ENCODE measurements at regions not wholly inside any gene's neighbourhood (a gene's known extent, or its start where the extent isn't known, plus 50 kb on each side); places are given as distances from the start of the nearest gene placed in this dataset.
"Not testable (repeated sequence)": the region's sequence is repeated elsewhere in the genome, so short reads cannot be mapped to it uniquely, and the experiment has no call there.

- Histone ChIP-seq H3K36me3 (ENCODE audit: control insufficient read depth in 2 of 2, insufficient read depth in 2 of 2, low read length in 1 of 2) (no peaks in the 10 kb centered on the region), H3K9me3 (ENCODE audit: control insufficient read depth in 2 of 2, insufficient read depth in 1 of 2, low read length in 1 of 2) (peaks cover 0 to 3% of the 10 kb centered on the region in 2 donors), H3K4me3 (ENCODE audit: low read length in 2 of 2) (no peak overlapping the region), H3K27ac (ENCODE audit: low read depth in 1 of 2, low read length in 1 of 2) (peak overlapping the region; percentile 4 to 65), H3K4me1 (ENCODE audit: control insufficient read depth in 2 of 2, insufficient read depth in 2 of 2, low read length in 2 of 2) (peaks cover 14 to 31% of the 10 kb centered on the region in 2 donors), H3K27me3 (ENCODE audit: control insufficient read depth in 2 of 2, insufficient read depth in 1 of 2, low read length in 1 of 2) (no peaks in the 10 kb centered on the region)
- peak in 1 of 9 donors; percentile 51 for DNase-seq (ENCODE audit: low read depth in 6 of 9, low spot score in 9 of 9)
Measured at GRCh38 chr3:34157491-34157890, 359.1 kb downstream of the PDCD6IP start.

GRCh38 chr3:34159613-34160420, 361.4 kb downstream of the PDCD6IP start:
- Histone ChIP-seq H3K27ac (ENCODE audit: low read depth in 1 of 2, low read length in 1 of 2) (peak overlapping the region in 1 of 2 donors; percentile 87), H3K27me3 (ENCODE audit: control insufficient read depth in 2 of 2, insufficient read depth in 1 of 2, low read length in 1 of 2) (no peaks in the 10 kb centered on the region), H3K4me1 (ENCODE audit: control insufficient read depth in 2 of 2, insufficient read depth in 2 of 2, low read length in 2 of 2) (peaks cover 14 to 31% of the 10 kb centered on the region in 2 donors), H3K4me3 (ENCODE audit: low read length in 2 of 2) (no peak overlapping the region), H3K9me3 (ENCODE audit: control insufficient read depth in 2 of 2, insufficient read depth in 1 of 2, low read length in 1 of 2) (peaks cover 0 to 3% of the 10 kb centered on the region in 2 donors), H3K36me3 (ENCODE audit: control insufficient read depth in 2 of 2, insufficient read depth in 2 of 2, low read length in 1 of 2) (no peaks in the 10 kb centered on the region)
- DNase-seq (ENCODE audit: low read depth in 6 of 9, low spot score in 9 of 9) = peak in 1 of 9 donors; percentile 49
- 51% methylated on average over 4 of the region's 4 CpGs for WGBS

DNA sequence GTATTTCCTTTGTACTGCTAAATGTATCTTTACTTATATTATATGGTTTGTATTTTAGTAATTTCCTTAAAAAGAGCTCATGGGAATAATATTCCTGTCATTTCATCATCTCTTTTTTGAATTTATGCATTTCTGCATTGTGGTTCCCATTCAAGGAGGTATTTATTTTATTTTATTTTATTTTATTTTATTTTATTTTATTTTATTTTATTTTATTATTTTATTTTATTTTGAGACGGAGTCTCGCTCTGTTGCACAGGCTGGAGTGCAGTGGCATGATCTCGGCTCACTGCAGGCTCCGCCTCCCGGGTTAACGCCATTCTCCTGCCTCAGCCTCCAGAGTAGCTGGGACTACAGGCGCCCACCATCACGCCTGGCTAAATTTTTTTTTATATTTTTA, 371.2 kb downstream of the PDCD6IP start:
- H3K36me3 ChIP-seq (ENCODE audit: control insufficient read depth in 2 of 2, insufficient read depth in 2 of 2, low read length in 1 of 2); H3K4me3 ChIP-seq (ENCODE audit: low read length in 2 of 2); H3K27ac ChIP-seq (ENCODE audit: low read depth in 1 of 2, low read length in 1 of 2); H3K9me3 ChIP-seq (ENCODE audit: control insufficient read depth in 2 of 2, insufficient read depth in 1 of 2, low read length in 1 of 2); H3K27me3 ChIP-seq (ENCODE audit: control insufficient read depth in 2 of 2, insufficient read depth in 1 of 2, low read length in 1 of 2); DNase-seq (ENCODE audit: low read depth in 6 of 9, low spot score in 9 of 9); H3K4me1 ChIP-seq (ENCODE audit: control insufficient read depth in 2 of 2, insufficient read depth in 2 of 2, low read length in 2 of 2): not testable (repeated sequence)
- WGBS = 98% methylated on average over 8 of the region's 8 CpGs

DNA sequence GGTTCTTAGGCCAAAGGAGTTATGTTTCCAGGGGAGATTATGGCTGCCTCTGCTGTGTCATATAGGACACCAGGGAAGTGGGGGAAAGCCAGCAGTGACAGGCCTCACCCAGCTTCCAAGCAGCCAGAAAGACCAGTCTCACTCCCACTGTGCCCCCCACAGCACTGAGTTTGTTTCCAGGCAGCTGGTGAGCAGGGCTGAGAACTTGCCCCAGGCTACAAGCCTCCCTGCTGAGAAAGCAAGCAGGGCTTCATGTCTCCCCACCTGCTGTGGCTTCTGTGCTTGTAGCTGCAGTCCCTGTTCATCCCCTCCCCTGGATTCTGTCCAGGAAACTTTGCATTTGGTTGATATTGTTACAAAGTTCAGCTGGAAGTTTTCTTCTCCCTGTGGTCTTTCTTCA, 376.3 kb downstream of the PDCD6IP start:
- no peaks in the 10 kb centered on the region for H3K27me3 ChIP-seq (ENCODE audit: control insufficient read depth in 2 of 2, insufficient read depth in 1 of 2, low read length in 1 of 2)
- no peaks in the 10 kb centered on the region for H3K36me3 ChIP-seq (ENCODE audit: control insufficient read depth in 2 of 2, insufficient read depth in 2 of 2, low read length in 1 of 2)
- no peak overlapping the region for H3K4me3 ChIP-seq (ENCODE audit: low read length in 2 of 2)
- H3K9me3 ChIP-seq (ENCODE audit: control insufficient read depth in 2 of 2, insufficient read depth in 1 of 2, low read length in 1 of 2) = peaks cover 0 to 2% of the 10 kb centered on the region in 2 donors
- no peak for DNase-seq (ENCODE audit: low read depth in 6 of 9, low spot score in 9 of 9)
- peaks cover 7 to 8% of the 10 kb centered on the region in 2 donors for H3K4me1 ChIP-seq (ENCODE audit: control insufficient read depth in 2 of 2, insufficient read depth in 2 of 2, low read length in 2 of 2)
- no peak overlapping the region for H3K27ac ChIP-seq (ENCODE audit: low read depth in 1 of 2, low read length in 1 of 2)

- Histone ChIP-seq H3K27me3 (ENCODE audit: control insufficient read depth in 2 of 2, insufficient read depth in 1 of 2, low read length in 1 of 2) (no peaks in the 10 kb centered on the region), H3K36me3 (ENCODE audit: control insufficient read depth in 2 of 2, insufficient read depth in 2 of 2, low read length in 1 of 2) (no peaks in the 10 kb centered on the region), H3K4me3 (ENCODE audit: low read length in 2 of 2) (no peak overlapping the region), H3K9me3 (ENCODE audit: control insufficient read depth in 2 of 2, insufficient read depth in 1 of 2, low read length in 1 of 2) (peaks cover 0 to 2% of the 10 kb centered on the region in 2 donors), H3K4me1 (ENCODE audit: control insufficient read depth in 2 of 2, insufficient read depth in 2 of 2, low read length in 2 of 2) (peaks cover 7 to 8% of the 10 kb centered on the region in 2 donors), H3K27ac (ENCODE audit: low read depth in 1 of 2, low read length in 1 of 2) (no peak overlapping the region)
- DNase-seq (ENCODE audit: low read depth in 6 of 9, low spot score in 9 of 9) = peak in 1 of 9 donors; percentile 47
- WGBS = 91% methylated on average over 2 of the region's 2 CpGs
Measured at GRCh38 chr3:34175636-34176176, 377.3 kb downstream of the PDCD6IP start.

DNA sequence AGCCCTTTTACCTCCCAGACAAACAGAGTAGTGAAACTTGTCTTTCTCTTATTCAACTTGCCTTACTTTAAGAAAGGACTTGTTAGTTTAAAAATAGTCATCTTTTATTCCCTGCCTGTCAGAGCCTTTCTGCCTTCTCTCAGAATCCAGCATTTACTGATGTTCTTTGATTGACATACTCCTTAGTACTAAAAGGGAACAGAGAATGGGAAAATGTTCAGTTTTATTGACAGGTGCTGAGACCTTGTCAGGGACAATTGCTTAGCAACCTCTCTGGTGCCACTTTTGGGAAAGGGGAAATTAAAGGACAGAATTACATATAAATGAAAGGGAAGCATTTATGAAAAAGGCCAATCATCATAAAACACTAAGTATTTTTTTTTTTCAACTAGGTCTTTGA, 378.3 kb downstream of the PDCD6IP start:
- H3K4me1 ChIP-seq (ENCODE audit: control insufficient read depth in 2 of 2, insufficient read depth in 2 of 2, low read length in 2 of 2) = peaks cover 7 to 8% of the 10 kb centered on the region in 2 donors
- peaks cover 0 to 2% of the 10 kb centered on the region in 2 donors for H3K9me3 ChIP-seq (ENCODE audit: control insufficient read depth in 2 of 2, insufficient read depth in 1 of 2, low read length in 1 of 2)
- H3K4me3 ChIP-seq (ENCODE audit: low read length in 2 of 2) = no peak overlapping the region
- no peak overlapping the region for H3K27ac ChIP-seq (ENCODE audit: low read depth in 1 of 2, low read length in 1 of 2)
- no peak for DNase-seq (ENCODE audit: low read depth in 6 of 9, low spot score in 9 of 9)
- no peaks in the 10 kb centered on the region for H3K27me3 ChIP-seq (ENCODE audit: control insufficient read depth in 2 of 2, insufficient read depth in 1 of 2, low read length in 1 of 2)
- H3K36me3 ChIP-seq (ENCODE audit: control insufficient read depth in 2 of 2, insufficient read depth in 2 of 2, low read length in 1 of 2) = no peaks in the 10 kb centered on the region

DNA sequence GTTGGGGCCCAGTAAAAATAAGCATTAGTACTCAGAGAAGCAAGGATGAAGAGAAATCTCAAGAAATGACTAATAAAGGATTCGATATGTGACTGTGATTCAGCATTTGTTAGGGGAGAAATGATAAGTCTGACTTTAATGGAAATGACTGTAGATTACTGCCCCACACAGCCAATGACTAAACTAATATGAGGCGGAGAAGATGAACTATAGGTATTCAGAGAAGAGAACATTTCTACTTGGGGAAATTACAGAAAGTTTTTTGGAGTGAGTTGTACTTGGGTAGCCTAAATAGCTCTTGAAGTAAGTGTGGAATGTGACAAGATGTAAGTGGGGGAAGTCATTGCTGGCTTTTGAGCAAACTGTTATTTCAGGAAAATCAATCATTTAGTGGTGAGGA, 380.0 kb downstream of the PDCD6IP start:
- no peaks in the 10 kb centered on the region for H3K27me3 ChIP-seq (ENCODE audit: control insufficient read depth in 2 of 2, insufficient read depth in 1 of 2, low read length in 1 of 2)
- DNase-seq (ENCODE audit: low read depth in 6 of 9, low spot score in 9 of 9) = no peak
- peaks cover 0 to 2% of the 10 kb centered on the region in 2 donors for H3K9me3 ChIP-seq (ENCODE audit: control insufficient read depth in 2 of 2, insufficient read depth in 1 of 2, low read length in 1 of 2)
- H3K4me3 ChIP-seq (ENCODE audit: low read length in 2 of 2) = no peak overlapping the region
- WGBS = 96% methylated on average over 2 of the region's 2 CpGs
- no peak overlapping the region for H3K27ac ChIP-seq (ENCODE audit: low read depth in 1 of 2, low read length in 1 of 2)
- H3K36me3 ChIP-seq (ENCODE audit: control insufficient read depth in 2 of 2, insufficient read depth in 2 of 2, low read length in 1 of 2) = no peaks in the 10 kb centered on the region
- H3K4me1 ChIP-seq (ENCODE audit: control insufficient read depth in 2 of 2, insufficient read depth in 2 of 2, low read length in 2 of 2) = peaks cover 7 to 9% of the 10 kb centered on the region in 2 donors

GRCh38 chr3:34179716-34180115, 381.3 kb downstream of the PDCD6IP start:
- no peak for DNase-seq (ENCODE audit: low read depth in 6 of 9, low spot score in 9 of 9)
- Histone ChIP-seq H3K4me1 (ENCODE audit: control insufficient read depth in 2 of 2, insufficient read depth in 2 of 2, low read length in 2 of 2) (peaks cover 14 to 22% of the 10 kb centered on the region in 2 donors), H3K9me3 (ENCODE audit: control insufficient read depth in 2 of 2, insufficient read depth in 1 of 2, low read length in 1 of 2) (peaks cover 0 to 2% of the 10 kb centered on the region in 2 donors), H3K27ac (ENCODE audit: low read depth in 1 of 2, low read length in 1 of 2) (no peak overlapping the region), H3K4me3 (ENCODE audit: low read length in 2 of 2) (no peak overlapping the region), H3K36me3 (ENCODE audit: control insufficient read depth in 2 of 2, insufficient read depth in 2 of 2, low read length in 1 of 2) (no peaks in the 10 kb centered on the region), H3K27me3 (ENCODE audit: control insufficient read depth in 2 of 2, insufficient read depth in 1 of 2, low read length in 1 of 2) (no peaks in the 10 kb centered on the region)

- WGBS = 95% methylated on average over 2 of the region's 2 CpGs
- no peaks in the 10 kb centered on the region for H3K9me3 ChIP-seq (ENCODE audit: control insufficient read depth in 2 of 2, insufficient read depth in 1 of 2, low read length in 1 of 2)
- no peak for DNase-seq (ENCODE audit: low read depth in 6 of 9, low spot score in 9 of 9)
- H3K27ac ChIP-seq (ENCODE audit: low read depth in 1 of 2, low read length in 1 of 2) = no peak overlapping the region
- H3K4me3 ChIP-seq (ENCODE audit: low read length in 2 of 2) = no peak overlapping the region
- H3K36me3 ChIP-seq (ENCODE audit: control insufficient read depth in 2 of 2, insufficient read depth in 2 of 2, low read length in 1 of 2) = no peaks in the 10 kb centered on the region
- no peaks in the 10 kb centered on the region for H3K27me3 ChIP-seq (ENCODE audit: control insufficient read depth in 2 of 2, insufficient read depth in 1 of 2, low read length in 1 of 2)
- peaks cover 16 to 22% of the 10 kb centered on the region in 2 donors for H3K4me1 ChIP-seq (ENCODE audit: control insufficient read depth in 2 of 2, insufficient read depth in 2 of 2, low read length in 2 of 2)
Measured at GRCh38 chr3:34180532-34180931, 382.1 kb downstream of the PDCD6IP start.
